ENCODE measurements at regions not wholly inside any gene's neighbourhood (a gene's known extent, or its start where the extent isn't known, plus 50 kb on each side); places are given as distances from the start of the nearest gene placed in this dataset.

DNA sequence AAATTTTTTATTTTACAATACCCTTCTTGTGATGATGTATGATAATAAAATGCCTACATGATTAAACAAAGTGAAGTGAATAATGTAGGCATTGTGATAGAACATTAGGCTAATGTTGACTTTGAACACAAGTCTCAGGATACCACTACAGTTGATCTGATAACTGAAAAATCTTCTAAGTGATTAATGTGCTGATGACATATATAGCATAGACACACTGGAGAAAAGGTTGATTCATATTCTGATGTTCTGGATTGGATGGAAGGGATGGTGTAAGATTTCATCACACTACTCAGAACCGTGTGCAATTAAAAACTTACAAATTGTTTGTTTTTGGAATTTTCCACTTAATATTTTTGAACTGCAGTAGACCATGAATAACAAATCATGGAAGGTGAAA is 738.5 kb downstream of the TECRL start:
- H3K36me3 ChIP-seq = no peaks in the 10 kb centered on the region
- TF ChIP-seq, protein P1, sequence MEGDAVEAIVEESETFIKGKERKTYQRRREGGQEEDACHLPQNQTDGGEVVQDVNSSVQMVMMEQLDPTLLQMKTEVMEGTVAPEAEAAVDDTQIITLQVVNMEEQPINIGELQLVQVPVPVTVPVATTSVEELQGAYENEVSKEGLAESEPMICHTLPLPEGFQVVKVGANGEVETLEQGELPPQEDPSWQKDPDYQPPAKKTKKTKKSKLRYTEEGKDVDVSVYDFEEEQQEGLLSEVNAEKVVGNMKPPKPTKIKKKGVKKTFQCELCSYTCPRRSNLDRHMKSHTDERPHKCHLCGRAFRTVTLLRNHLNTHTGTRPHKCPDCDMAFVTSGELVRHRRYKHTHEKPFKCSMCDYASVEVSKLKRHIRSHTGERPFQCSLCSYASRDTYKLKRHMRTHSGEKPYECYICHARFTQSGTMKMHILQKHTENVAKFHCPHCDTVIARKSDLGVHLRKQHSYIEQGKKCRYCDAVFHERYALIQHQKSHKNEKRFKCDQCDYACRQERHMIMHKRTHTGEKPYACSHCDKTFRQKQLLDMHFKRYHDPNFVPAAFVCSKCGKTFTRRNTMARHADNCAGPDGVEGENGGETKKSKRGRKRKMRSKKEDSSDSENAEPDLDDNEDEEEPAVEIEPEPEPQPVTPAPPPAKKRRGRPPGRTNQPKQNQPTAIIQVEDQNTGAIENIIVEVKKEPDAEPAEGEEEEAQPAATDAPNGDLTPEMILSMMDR (IDR thresholded peaks at IDR 0.05) = no peak
- TF ChIP-seq POLR2A (IDR thresholded peaks at IDR 0.05) (no peak), POLR2AphosphoS5 (IDR thresholded peaks at IDR 0.05; ENCODE audit: insufficient read depth in 1 of 2, low read depth in 1 of 2) (no peak)
- H3K27ac ChIP-seq = no peak overlapping the region
- no peak overlapping the region for H3K4me3 ChIP-seq
- intact Hi-C loops (cut with DNase I) = no loop called here
- H3K9me3 ChIP-seq = no peaks in the 10 kb centered on the region
- no peaks in the 10 kb centered on the region for H3K27me3 ChIP-seq
- no peaks in the 10 kb centered on the region for H3K4me1 ChIP-seq
- no peak for DNase-seq (ENCODE audit: extremely low spot score in 2 of 2)

DNA sequence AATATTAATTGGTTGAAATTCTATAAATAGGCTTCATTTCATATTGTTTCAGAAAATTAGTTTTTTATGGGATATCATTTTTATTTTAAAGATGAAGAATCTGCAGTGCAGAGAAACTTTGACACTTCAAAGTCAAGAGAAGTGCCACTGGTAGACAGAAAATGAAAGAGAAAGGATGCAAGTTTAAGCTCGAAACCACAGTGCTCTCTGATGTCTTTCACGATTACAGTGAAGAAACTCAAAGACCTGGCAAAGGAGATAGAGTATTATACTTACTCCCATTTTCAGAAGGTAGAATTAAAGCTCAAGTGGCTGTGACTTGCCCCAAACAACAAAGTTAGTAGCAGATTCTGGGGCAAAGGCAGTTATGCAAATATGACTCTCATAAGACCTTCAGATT is 745.4 kb downstream of the TECRL start:
- intact Hi-C loops (cut with DNase I) = no loop called here
- no peaks in the 10 kb centered on the region for H3K9me3 ChIP-seq

DNA sequence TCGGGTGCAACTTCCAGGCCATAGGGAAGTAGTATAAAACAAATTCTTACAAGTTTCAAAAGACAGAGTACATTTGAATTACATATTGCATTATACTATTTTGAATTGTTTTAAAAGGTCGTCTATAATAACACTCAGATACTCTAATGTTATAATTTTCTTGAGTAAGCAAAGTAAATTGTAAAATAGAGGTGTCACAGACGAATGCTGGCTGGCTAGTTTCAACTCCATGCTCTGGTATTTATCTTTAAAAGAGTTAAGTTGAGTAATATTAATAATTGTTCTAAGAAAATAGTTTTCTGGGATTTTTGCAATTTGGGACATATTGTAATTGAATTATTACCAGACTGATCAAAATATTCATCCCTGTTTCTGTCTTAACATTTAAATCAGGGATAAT is 764.9 kb downstream of the TECRL start:
- no peaks in the 10 kb centered on the region for H3K27me3 ChIP-seq
- no peak for DNase-seq (ENCODE audit: extremely low spot score in 2 of 2)
- no peaks in the 10 kb centered on the region for H3K36me3 ChIP-seq
- no peak overlapping the region for H3K4me3 ChIP-seq
- no peaks in the 10 kb centered on the region for H3K4me1 ChIP-seq
- TF ChIP-seq POLR2AphosphoS5 (IDR thresholded peaks at IDR 0.05; ENCODE audit: insufficient read depth in 1 of 2, low read depth in 1 of 2) = no peak
- no peak for TF ChIP-seq POLR2A (IDR thresholded peaks at IDR 0.05)
- TF ChIP-seq, protein P1 (IDR thresholded peaks at IDR 0.05) = no peak
- no peak overlapping the region for H3K27ac ChIP-seq
- H3K9me3 ChIP-seq = peaks cover 5% of the 10 kb centered on the region
- intact Hi-C loops (cut with DNase I) = no loop called here

More for the DNA sequence above, 745.4 kb downstream of the TECRL start:
- Histone ChIP-seq H3K27me3 (no peaks in the 10 kb centered on the region), H3K4me3 (no peak overlapping the region), H3K4me1 (no peaks in the 10 kb centered on the region), H3K27ac (no peak overlapping the region), H3K36me3 (no peaks in the 10 kb centered on the region)
- TF ChIP-seq POLR2AphosphoS5 (IDR thresholded peaks at IDR 0.05; ENCODE audit: insufficient read depth in 1 of 2, low read depth in 1 of 2) = no peak
- no peak for TF ChIP-seq POLR2A (IDR thresholded peaks at IDR 0.05)
- TF ChIP-seq, protein P1 (IDR thresholded peaks at IDR 0.05) = no peak
- DNase-seq (ENCODE audit: extremely low spot score in 2 of 2) = no peak

DNA sequence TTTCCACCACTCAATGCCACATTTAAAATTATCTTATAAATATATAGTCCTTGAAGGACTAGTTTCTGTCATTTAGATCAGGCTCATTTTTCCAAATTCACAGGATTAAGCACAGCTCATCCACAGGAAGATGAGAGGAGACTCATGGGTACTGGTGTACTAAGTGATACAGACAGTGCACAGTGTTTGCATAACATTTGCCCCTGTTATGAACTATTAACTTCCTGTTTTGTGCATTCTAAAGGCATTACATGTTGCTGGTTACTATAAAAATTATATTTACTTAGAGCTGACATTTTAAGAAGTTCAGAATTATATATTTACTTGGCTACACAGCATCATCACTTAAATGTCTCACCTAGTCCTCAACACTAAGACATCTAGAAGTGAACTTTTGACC is 772.0 kb downstream of the TECRL start:
- H3K4me3 ChIP-seq = no peak overlapping the region
- intact Hi-C loops (cut with DNase I) = no loop called here
- no peaks in the 10 kb centered on the region for H3K27me3 ChIP-seq
- no peak overlapping the region for H3K27ac ChIP-seq
- no peaks in the 10 kb centered on the region for H3K4me1 ChIP-seq
- DNase-seq (ENCODE audit: extremely low spot score in 2 of 2) = no peak
- H3K9me3 ChIP-seq = peaks cover 5% of the 10 kb centered on the region
- TF ChIP-seq, protein P1 (IDR thresholded peaks at IDR 0.05) = no peak
- TF ChIP-seq POLR2AphosphoS5 (IDR thresholded peaks at IDR 0.05; ENCODE audit: insufficient read depth in 1 of 2, low read depth in 1 of 2) = no peak
- no peak for TF ChIP-seq POLR2A (IDR thresholded peaks at IDR 0.05)
- H3K36me3 ChIP-seq = no peaks in the 10 kb centered on the region

DNA sequence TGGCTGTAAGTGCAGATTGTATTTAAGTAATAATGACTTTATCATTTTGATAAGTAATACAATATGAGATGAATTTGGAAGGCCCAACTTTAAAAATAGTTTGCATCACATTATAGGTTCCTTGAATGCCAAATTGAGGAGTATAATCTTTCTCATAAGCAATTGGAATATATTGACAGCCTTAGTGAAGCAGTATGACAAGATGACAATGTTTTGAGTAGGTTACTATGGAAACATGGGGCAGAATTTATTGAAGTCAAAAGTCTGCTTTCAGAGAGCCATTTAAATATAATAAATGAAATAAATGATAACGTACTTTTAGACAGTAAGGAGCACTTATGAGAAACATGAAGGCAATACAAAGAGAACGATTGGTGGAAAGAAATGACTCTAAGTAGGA is 776.4 kb downstream of the TECRL start:
- Histone ChIP-seq H3K9me3 (no peaks in the 10 kb centered on the region), H3K4me1 (no peaks in the 10 kb centered on the region), H3K4me3 (no peak overlapping the region), H3K27ac (no peak overlapping the region), H3K27me3 (no peaks in the 10 kb centered on the region), H3K36me3 (no peaks in the 10 kb centered on the region)
- DNase-seq (ENCODE audit: extremely low spot score in 2 of 2) = no peak
- TF ChIP-seq, protein P1 (IDR thresholded peaks at IDR 0.05) = no peak
- no peak for TF ChIP-seq POLR2AphosphoS5 (IDR thresholded peaks at IDR 0.05; ENCODE audit: insufficient read depth in 1 of 2, low read depth in 1 of 2)
- no peak for TF ChIP-seq POLR2A (IDR thresholded peaks at IDR 0.05)
- intact Hi-C loops (cut with DNase I) = no loop called here
